IMR-90 (cell line): ENCODE measurements at regions not wholly inside any gene's neighbourhood (a gene's known extent, or its start where the extent isn't known, plus 50 kb on each side); places are given as distances from the start of the nearest gene placed in this dataset.

Experiments used
- ATAC-seq: fragments of 200-7000 bp; cut with Tn5 transposase; 2 replicates; pipeline ENCODE4 v1.9.1; 2020; ENCODE audit warnings: low read depth, mild to moderate bottlenecking, moderate library complexity
- BruUV-seq: library from RNA; stranded (reverse); fragments of 400-500 nt; replicated peaks from 2 replicates; lab custom pipeline; 2021; lab: Mats Ljungman, UMichigan
- CTCF ChIA-PET: fragments of 300-600 bp; formaldehyde crosslinking; extraction: SDS; loops from one replicate; lab custom pipeline; 2021; ENCODE audit warnings: antibody characterized with exemption; lab: Yijun Ruan, JAX
- POLR2A ChIA-PET: fragments of 300-600 bp; sonication (Branson Sonifier 250); formaldehyde crosslinking; loops from one replicate; lab custom pipeline; 2022; ENCODE audit warnings: antibody characterized with exemption; ENCODE audit not compliant: unreplicated experiment; lab: Charles Lee
- DNase-seq: peaks from one replicate; pipeline ENCODE4 v3.0.0; 2013
- H2AFZ ChIP-seq: replicated peaks from 2 replicates; pipeline ENCODE3; 2013; ENCODE audit warnings: low read length, mild to moderate bottlenecking; ENCODE audit not compliant: poor library complexity
- H2AK5ac ChIP-seq: 2 replicates; pipeline ENCODE4 v1.6.1; 2013; ENCODE audit warnings: low read depth, low read length, inconsistent platforms
- H2AK9ac ChIP-seq: replicated peaks from 2 replicates; pipeline ENCODE3; 2013; ENCODE audit warnings: mild to moderate bottlenecking, low read depth, low read length, moderate library complexity; ENCODE audit not compliant: poor library complexity
- H2BK120ac ChIP-seq: 2 replicates; pipeline ENCODE4 v1.6.1; 2013; ENCODE audit warnings: low read depth, low read length, inconsistent platforms
- H2BK15ac ChIP-seq: 3 replicates; pipeline ENCODE4 v1.6.1; 2013; ENCODE audit warnings: low read depth, low read length, inconsistent platforms
- H2BK20ac ChIP-seq: 2 replicates; pipeline ENCODE4 v1.6.1; 2013; ENCODE audit warnings: low read depth, mild to moderate bottlenecking, inconsistent platforms, low read length, moderate library complexity
- H2BK5ac ChIP-seq: 2 replicates; pipeline ENCODE4 v1.6.1; 2013; ENCODE audit warnings: mild to moderate bottlenecking, low read depth, low read length, inconsistent platforms; ENCODE audit not compliant: poor library complexity, severe bottlenecking
- H3K14ac ChIP-seq: replicated peaks from 2 replicates; pipeline ENCODE4 v1.6.1; 2013; ENCODE audit warnings: low read depth, low read length, inconsistent platforms
- H3K18ac ChIP-seq: 2 replicates; pipeline ENCODE4 v1.6.1; 2013; ENCODE audit warnings: low read depth, low read length, control low read depth
- H3K23ac ChIP-seq: 2 replicates; pipeline ENCODE4 v1.6.1; 2013; ENCODE audit warnings: low read depth, low read length, inconsistent platforms
- H3K27ac ChIP-seq: 2 replicates; pipeline ENCODE4 v1.5.1; 2013; ENCODE audit warnings: mild to moderate bottlenecking, control low read depth, low read length; ENCODE audit not compliant: insufficient read depth
- H3K27me3 ChIP-seq: 2 replicates; pipeline ENCODE4 v1.6.1; 2013; ENCODE audit warnings: low read length; ENCODE audit not compliant: control insufficient read depth, insufficient read depth
- H3K36me3 ChIP-seq: 2 replicates; pipeline ENCODE4 v1.6.1; 2013; ENCODE audit warnings: low read length, mixed read lengths; ENCODE audit not compliant: control insufficient read depth, insufficient read depth
- H3K4ac ChIP-seq: 2 replicates; pipeline ENCODE4 v1.6.1; 2013; ENCODE audit warnings: low read depth, low read length, inconsistent platforms
- H3K4me1 ChIP-seq: 2 replicates; pipeline ENCODE4 v1.6.1; 2013; ENCODE audit warnings: low read length, mixed read lengths; ENCODE audit not compliant: control insufficient read depth, insufficient read depth
- H3K4me2 ChIP-seq: 2 replicates; pipeline ENCODE4 v1.6.1; 2013; ENCODE audit warnings: low read depth, mild to moderate bottlenecking, control low read depth, low read length, moderate library complexity
- H3K4me3 ChIP-seq: 2 replicates; pipeline ENCODE4 v1.5.1; 2013; ENCODE audit warnings: low read depth, mild to moderate bottlenecking, control low read depth, low read length, moderate library complexity; ENCODE audit not compliant: insufficient read depth
- H3K56ac ChIP-seq: 2 replicates; pipeline ENCODE4 v1.6.1; 2013; ENCODE audit warnings: low read length, inconsistent platforms; ENCODE audit not compliant: insufficient read depth; ENCODE audit errors: extremely low read depth
- H3K79me1 ChIP-seq, 2 experiments: 2 replicates each; pipeline ENCODE4 v1.6.1; 2013; ENCODE audit warnings: low read length in 2 of 2, inconsistent platforms in 1 of 2, low read depth in 1 of 2
- H3K9ac ChIP-seq: 2 replicates; pipeline ENCODE4 v1.6.1; 2013; ENCODE audit warnings: low read depth, low read length, control low read depth
- H3K9me1 ChIP-seq: 2 replicates; pipeline ENCODE4 v1.6.1; 2013; ENCODE audit warnings: low read length, inconsistent platforms; ENCODE audit not compliant: insufficient read depth
- H3K9me3 ChIP-seq: 2 replicates; pipeline ENCODE4 v1.6.1; 2013; ENCODE audit warnings: low read length; ENCODE audit not compliant: control insufficient read depth, insufficient read depth
- H4K20me1 ChIP-seq: 2 replicates; pipeline ENCODE4 v1.6.1; 2013; ENCODE audit warnings: low read length, inconsistent platforms; ENCODE audit not compliant: insufficient read depth
- H4K5ac ChIP-seq: 2 replicates; pipeline ENCODE4 v1.6.1; 2013; ENCODE audit warnings: mild to moderate bottlenecking, low read depth, low read length, control low read depth
- H4K8ac ChIP-seq, 2 experiments: 2 replicates each; pipeline ENCODE4 v1.6.1; 2013; ENCODE audit warnings: low read depth in 2 of 2, low read length in 2 of 2, control low read depth in 1 of 2, inconsistent platforms in 1 of 2
- H4K91ac ChIP-seq: 2 replicates; pipeline ENCODE4 v1.6.1; 2013; ENCODE audit warnings: low read depth, low read length, inconsistent platforms; ENCODE audit not compliant: insufficient read depth
- CEBPB ChIP-seq: IDR thresholded peaks from 2 replicates; pipeline ENCODE4 v1.6.1; 2012; ENCODE audit warnings: low read depth, low read length, improper control_type of control experiment
- CHD1 ChIP-seq: IDR thresholded peaks from 2 replicates; pipeline ENCODE4 v1.6.1; 2012; ENCODE audit warnings: low read depth, low read length, improper control_type of control experiment
- FOS ChIP-seq: fragments of 150-350 bp; IDR thresholded peaks from 2 replicates; pipeline ENCODE4 v1.6.1; 2016; ENCODE audit warnings: low read depth, low read length
- MAZ ChIP-seq: IDR thresholded peaks from 2 replicates; pipeline ENCODE4 v1.6.1; 2012; ENCODE audit warnings: low read depth, mild to moderate bottlenecking, low read length, improper control_type of control experiment, moderate library complexity, borderline replicate concordance
- MXI1 ChIP-seq: IDR thresholded peaks from 2 replicates; pipeline ENCODE4 v1.6.1; 2012; ENCODE audit warnings: low read depth, mild to moderate bottlenecking, low read length, moderate library complexity, borderline replicate concordance
- NFE2L2 ChIP-seq: fragments of 150-350 bp; IDR thresholded peaks from 2 replicates; pipeline ENCODE4 v1.6.1; 2016; ENCODE audit warnings: low read depth, mild to moderate bottlenecking, low read length
- RFX5 ChIP-seq: IDR thresholded peaks from 2 replicates; pipeline ENCODE4 v1.8.0; 2012; ENCODE audit warnings: low read depth, mild to moderate bottlenecking, low read length, moderate library complexity
- SMC3 ChIP-seq: fragments of 150-350 bp; IDR thresholded peaks from 2 replicates; pipeline ENCODE4 v1.6.1; 2016; ENCODE audit warnings: low read depth, mild to moderate bottlenecking, antibody characterized with exemption, low read length, moderate library complexity
- USF2 ChIP-seq: fragments of 150-350 bp; IDR thresholded peaks from 2 replicates; pipeline ENCODE4 v1.6.1; 2017; ENCODE audit warnings: mild to moderate bottlenecking, antibody characterized with exemption, low read length, low read depth
- WGBS, 2 experiments: methylation state at CpG; one replicate each; pipeline versions ENCODE4 v1.1.5 to v1.1.7; 2013; ENCODE audit warnings: missing lambda C conversion rate in 2 of 2; ENCODE audit not compliant: insufficient read length in 1 of 2; ENCODE audit errors: extremely low coverage in 2 of 2; 5-methylcytosine and 5-hydroxymethylcytosine counted together
- dilution Hi-C: fragments of 300-500 bp; cut with HindIII; formaldehyde crosslinking; loops from one replicate; pipeline ENCODE4 v1.14.3; 2018; ENCODE audit warnings: low sequenced_read_pairs; ENCODE audit not compliant: unreplicated experiment
- in situ Hi-C: fragments of 300-500 bp; cut with MboI; formaldehyde crosslinking; loops from 3 replicates; pipeline ENCODE4 v1.14.3; 2019; ENCODE audit warnings: low sequenced_read_pairs, inconsistent platforms, mixed read lengths
- intact Hi-C: fragments of 100-400 bp; cut with micrococcal nuclease; formaldehyde crosslinking; loops from 2 replicates; pipeline ENCODE4 v1.10.0; 2022

- Histone ChIP-seq H3K9ac (no peak overlapping the region), H3K4me3 (no peak overlapping the region), H3K9me3 (no peaks in the 10 kb centered on the region), H2BK20ac (no peak overlapping the region), H2BK5ac (no peak overlapping the region), H2BK120ac (no peak overlapping the region), H3K27ac (no peak overlapping the region), H3K36me3 (no peaks in the 10 kb centered on the region), H3K56ac (no peak overlapping the region), H4K8ac (no peak overlapping the region), H3K4me1 (no peaks in the 10 kb centered on the region), H3K4ac (no peak overlapping the region), H2AK9ac (no peak overlapping the region), H4K20me1 (no peaks in the 10 kb centered on the region), H2BK15ac (no peak overlapping the region), H3K14ac (no peak overlapping the region), H3K79me1 (no peaks in the 10 kb centered on the region), H4K5ac (no peak overlapping the region), H2AK5ac (no peak overlapping the region), H2AFZ (no peak overlapping the region), H3K9me1 (no peaks in the 10 kb centered on the region), H3K27me3 (no peaks in the 10 kb centered on the region), H3K4me2 (no peak overlapping the region), H3K23ac (no peak overlapping the region), H4K91ac (no peak overlapping the region), H3K18ac (no peak overlapping the region)
- no peak for DNase-seq
- no peak for ATAC-seq
- in situ Hi-C loops = no loop called here
- dilution Hi-C loops = no loop called here
- ChIA-PET CTCF (no interaction called here), POLR2A (no interaction called here)
- intact Hi-C loops = no loop called here
- no peak for TF ChIP-seq SMC3
- TF ChIP-seq FOS = no peak
- no peak for TF ChIP-seq RFX5
- no peak for TF ChIP-seq CEBPB
- TF ChIP-seq MAZ = no peak
- no peak for TF ChIP-seq NFE2L2
- no peak for TF ChIP-seq MXI1
- no peak for TF ChIP-seq CHD1
- TF ChIP-seq USF2 = no peak
- no TSS peak for BruUV-seq
- WGBS, 2 experiments = no CpG with 5 or more reads among the region's 2 CpGs
Observed at GRCh38 chr6:48199499-48199898, 88.5 kb upstream of the PTCHD4 start.
